Tibial artery (tissue), 4 donors: ENCODE measurements at regions not wholly inside any gene's neighbourhood (a gene's known extent, or its start where the extent isn't known, plus 50 kb on each side); places are given as distances from the start of the nearest gene placed in this dataset.
"Not testable (repeated sequence)": the region's sequence is repeated elsewhere in the genome, so short reads cannot be mapped to it uniquely, and the experiment has no call there.

Experiments used
- DNase-seq, 2 donors: peaks; one replicate each; pipeline ENCODE4 v3.0.0-alpha.2; 2019
- H3K27ac ChIP-seq, 2 donors: fragments of 200-600 bp; sonication (generic) in 1 of 2; 1 replicate in 1 of 2; 2 replicates in 1 of 2; pipeline ENCODE4 v1.5.1; 2018 to 2019; ENCODE audit warnings: mild to moderate bottlenecking in 1 of 2
- H3K27me3 ChIP-seq, 2 donors: fragments of 200-600 bp; sonication (generic) in 1 of 2; one replicate each; pipeline versions ENCODE4 v1.5.1 to v1.6.0; 2016 to 2019
- H3K36me3 ChIP-seq, 3 donors: fragments of 200-600 bp; sonication (generic) in 2 of 3; one replicate each; pipeline ENCODE4 v1.5.1; 2016 to 2019; ENCODE audit warnings: mild to moderate bottlenecking in 2 of 3
- H3K4me1 ChIP-seq, 4 donors: fragments of 200-600 bp; sonication (generic) in 2 of 4; 1 replicate in 3 of 4; 2 replicates in 1 of 4; pipeline ENCODE4 v1.5.1; 2016 to 2019
- H3K4me3 ChIP-seq, 2 donors: fragments of 200-600 bp; sonication (generic) in 1 of 2; 1 replicate in 1 of 2; 2 replicates in 1 of 2; pipeline ENCODE4 v1.5.1; 2018 to 2019; ENCODE audit warnings: mild to moderate bottlenecking in 2 of 2
- H3K9me3 ChIP-seq, 3 donors: fragments of 200-600 bp; sonication (generic) in 1 of 3; one replicate each; pipeline ENCODE4 v1.5.1; 2016 to 2019
- CTCF ChIP-seq, 2 experiments: fragments of 200-600 bp in 1 of 2; fragments of 450-650 bp in 1 of 2; IDR thresholded peaks; one replicate each; pipeline ENCODE4 v1.5.1; 2017 to 2019; ENCODE audit warnings: antibody characterized with exemption in 2 of 2, mild to moderate bottlenecking in 1 of 2, moderate library complexity in 1 of 2
- intact Hi-C: fragments of 100-400 bp; cut with DNase I; formaldehyde crosslinking; loops from one replicate; pipeline ENCODE4 v1.15.0; 2023; ENCODE audit warnings: low total_unique reads

GRCh38 chrY:12310832-12311231 is 390.2 kb upstream of the USP9Y start:
- no peaks in the 10 kb centered on the region for H3K36me3 ChIP-seq
- H3K4me1 ChIP-seq, result no peaks in the 10 kb centered on the region
- intact Hi-C loops, result no loop called here

GRCh38 chrY:12327751-12328150 is 373.3 kb upstream of the USP9Y start:
- Histone ChIP-seq H3K27ac (no peak overlapping the region), H3K36me3 (no peaks in the 10 kb centered on the region), H3K4me3 (no peak overlapping the region), H3K27me3 (no peaks in the 10 kb centered on the region), H3K4me1 (no peaks in the 10 kb centered on the region), H3K9me3 (no peaks in the 10 kb centered on the region)
- no peak for TF ChIP-seq CTCF (IDR thresholded peaks at IDR 0.05)
- no peak for DNase-seq
- intact Hi-C loops, result no loop called here

More at GRCh38 chrY:12310832-12311231, 390.2 kb upstream of the USP9Y start:
- no peak for DNase-seq
- no peak overlapping the region for H3K4me3 ChIP-seq
- no peak overlapping the region for H3K27ac ChIP-seq
- TF ChIP-seq CTCF (IDR thresholded peaks at IDR 0.05), result no peak
- H3K9me3 ChIP-seq, result no peaks in the 10 kb centered on the region
- no peaks in the 10 kb centered on the region for H3K27me3 ChIP-seq

GRCh38 chrY:12331917-12332316 is 369.1 kb upstream of the USP9Y start:
- H3K4me3 ChIP-seq, H3K36me3 ChIP-seq, H3K4me1 ChIP-seq, DNase-seq, H3K27me3 ChIP-seq, H3K27ac ChIP-seq, H3K9me3 ChIP-seq, intact Hi-C loops: not testable (repeated sequence)

GRCh38 chrY:12343211-12343610 is 357.8 kb upstream of the USP9Y start:
- intact Hi-C loops, result no loop called here
- H3K9me3 ChIP-seq, result no peaks in the 10 kb centered on the region
- TF ChIP-seq CTCF (IDR thresholded peaks at IDR 0.05), result no peak
- H3K27me3 ChIP-seq, result no peaks in the 10 kb centered on the region
- no peak for DNase-seq
- H3K4me1 ChIP-seq, result no peaks in the 10 kb centered on the region
- H3K27ac ChIP-seq, result no peak overlapping the region
- no peak overlapping the region for H3K4me3 ChIP-seq
- no peaks in the 10 kb centered on the region for H3K36me3 ChIP-seq

GRCh38 chrY:12348181-12348580 is 352.9 kb upstream of the USP9Y start:
- H3K4me1 ChIP-seq, result no peaks in the 10 kb centered on the region
- intact Hi-C loops, result no loop called here
- no peak for TF ChIP-seq CTCF (IDR thresholded peaks at IDR 0.05)
- no peaks in the 10 kb centered on the region for H3K27me3 ChIP-seq
- H3K4me3 ChIP-seq, result no peak overlapping the region
- no peak for DNase-seq
- H3K36me3 ChIP-seq, result no peaks in the 10 kb centered on the region
- H3K27ac ChIP-seq, result no peak overlapping the region
- no peaks in the 10 kb centered on the region for H3K9me3 ChIP-seq

DNA sequence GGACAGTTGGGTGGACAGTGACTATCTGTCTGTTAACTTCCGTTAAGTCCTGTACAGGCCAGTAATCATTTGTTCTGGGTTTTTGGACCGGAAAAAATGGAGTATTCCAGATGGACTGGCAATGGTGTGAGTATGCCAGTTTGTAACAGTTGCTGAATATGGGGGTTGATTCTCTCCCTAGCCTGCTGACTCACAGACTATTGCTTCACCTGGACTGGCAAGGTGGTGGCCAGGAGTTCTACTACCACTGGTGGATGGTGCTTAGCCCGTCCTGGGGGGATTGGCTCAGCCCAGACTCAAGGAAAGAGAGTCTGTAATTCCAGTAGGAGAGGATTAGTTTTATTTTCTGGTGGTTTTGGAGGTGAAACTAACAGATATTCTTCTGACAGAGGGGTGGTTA is 343.8 kb upstream of the USP9Y start:
- H3K36me3 ChIP-seq, result no peaks in the 10 kb centered on the region
- H3K4me1 ChIP-seq, result no peaks in the 10 kb centered on the region
- H3K27me3 ChIP-seq, result no peaks in the 10 kb centered on the region
- no peak overlapping the region for H3K4me3 ChIP-seq
- DNase-seq, result no peak
- intact Hi-C loops, result no loop called here
- no peak for TF ChIP-seq CTCF (IDR thresholded peaks at IDR 0.05)
- H3K27ac ChIP-seq, result no peak overlapping the region
- H3K9me3 ChIP-seq, result no peaks in the 10 kb centered on the region
